ENCODE measurements at regions not wholly inside any gene's neighbourhood (a gene's known extent, or its start where the extent isn't known, plus 50 kb on each side); places are given as distances from the start of the nearest gene placed in this dataset.

DNA sequence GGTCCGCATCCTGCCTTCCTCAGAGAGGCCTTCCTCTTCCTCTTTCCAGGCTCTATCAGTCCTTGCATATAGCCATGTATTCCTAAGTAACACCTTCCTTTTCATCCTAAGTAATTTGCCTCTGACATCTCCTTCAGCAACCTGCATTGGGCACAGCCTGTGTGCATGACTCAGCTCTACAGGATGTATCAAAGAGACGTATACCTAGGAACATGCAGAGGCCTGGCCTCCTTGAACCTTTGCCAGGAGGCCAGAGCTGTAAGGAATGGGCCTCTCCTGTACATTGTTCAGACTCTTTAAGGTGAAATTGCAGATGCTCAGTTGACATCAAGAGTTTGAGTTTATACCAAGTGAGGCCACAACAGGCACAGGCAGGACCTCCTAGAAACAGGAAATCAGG is 76.0 kb upstream of the CELF4 start:
- DNase-seq (ENCODE audit: low read depth), result no peak

DNA sequence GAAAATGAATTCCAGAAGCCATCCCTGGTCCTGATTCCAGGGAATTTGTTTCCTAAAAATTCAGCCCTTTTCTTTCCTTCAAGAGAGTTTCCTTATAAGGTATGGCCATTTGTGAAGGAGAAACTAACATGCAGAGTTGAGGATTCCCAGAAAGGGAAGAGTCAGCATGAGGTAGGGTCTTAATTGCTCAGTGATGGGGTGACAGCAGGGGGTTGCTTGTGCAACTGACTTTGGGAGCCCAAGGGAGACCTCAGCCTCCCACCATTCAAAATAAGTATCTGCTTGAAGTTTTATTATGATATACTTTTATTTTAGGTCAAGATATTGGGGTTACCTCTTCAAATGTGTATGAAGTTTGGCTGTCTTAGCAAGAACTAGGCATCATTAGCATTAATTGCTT is 74.9 kb upstream of the CELF4 start:
- DNase-seq (ENCODE audit: low read depth), result no peak

DNA sequence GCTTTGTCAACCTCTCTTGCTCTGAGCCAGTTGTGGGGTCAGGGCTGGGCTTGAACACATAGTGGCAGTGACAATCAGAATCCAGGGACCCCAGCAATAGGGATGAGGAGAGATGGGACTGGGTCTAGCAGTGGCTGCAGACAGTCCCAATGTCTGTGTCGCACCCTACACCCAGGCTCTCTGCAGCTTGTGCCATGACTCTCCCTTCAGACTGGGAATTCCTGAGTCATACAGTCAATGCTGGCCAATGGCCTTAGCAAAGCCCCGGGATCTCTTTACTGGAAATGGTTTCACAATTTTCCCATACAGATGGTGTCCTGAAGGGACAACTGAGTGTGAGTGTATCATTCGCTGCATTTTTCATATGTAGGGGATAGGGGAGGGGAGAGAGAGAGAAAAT is 74.2 kb upstream of the CELF4 start:
- DNase-seq (ENCODE audit: low read depth), result no peak

DNA sequence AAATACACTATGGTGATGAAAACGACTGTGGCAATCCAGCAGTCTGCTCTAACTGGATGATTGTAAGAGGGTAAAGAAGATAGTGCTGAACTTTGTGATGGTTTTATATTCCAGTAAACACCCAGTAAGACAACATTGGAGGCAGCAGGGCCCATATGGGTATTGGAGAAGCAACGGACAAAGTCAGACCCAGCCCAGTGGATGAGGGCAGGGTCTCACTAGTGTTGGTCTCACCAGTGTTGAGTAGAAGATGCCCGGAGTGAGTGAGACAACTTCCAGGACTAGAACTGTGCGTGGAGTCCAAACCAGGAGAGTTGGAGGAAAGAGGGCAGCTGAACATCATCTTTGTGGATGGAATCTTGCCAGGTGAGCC is 71.9 kb upstream of the CELF4 start:
- no peak for DNase-seq (ENCODE audit: low read depth)

DNA sequence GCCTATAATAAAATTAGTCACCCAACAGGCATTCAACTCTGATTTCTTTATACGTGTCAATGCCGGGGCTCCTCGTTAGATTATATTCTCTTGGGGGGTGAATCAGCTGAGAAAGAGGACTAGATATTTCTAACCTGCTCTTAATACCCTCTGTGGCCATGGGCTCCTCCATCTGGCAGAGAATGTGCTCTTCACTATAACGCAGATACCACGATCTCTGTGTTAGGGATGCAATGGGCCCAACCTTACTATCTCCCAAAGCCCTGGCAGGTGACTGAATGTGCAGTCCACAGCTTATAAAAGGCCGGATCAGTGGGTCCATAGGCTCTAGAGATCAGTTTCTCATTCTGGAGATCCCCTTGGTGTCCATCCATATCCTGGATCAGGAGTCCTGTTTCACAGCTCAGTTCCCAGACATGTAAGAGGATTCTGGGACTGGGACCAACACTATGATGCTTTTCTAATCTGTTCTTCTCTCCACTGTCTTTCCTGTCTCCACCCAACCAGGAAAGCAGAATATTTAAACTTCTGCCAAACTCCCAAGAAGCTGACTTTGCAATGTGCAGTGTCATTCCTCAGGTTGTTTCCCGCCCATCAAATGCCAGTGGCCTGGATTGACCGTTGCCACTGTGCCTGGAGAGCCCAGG is 71.4 kb upstream of the CELF4 start:
- no peak for DNase-seq (ENCODE audit: low read depth)

DNA sequence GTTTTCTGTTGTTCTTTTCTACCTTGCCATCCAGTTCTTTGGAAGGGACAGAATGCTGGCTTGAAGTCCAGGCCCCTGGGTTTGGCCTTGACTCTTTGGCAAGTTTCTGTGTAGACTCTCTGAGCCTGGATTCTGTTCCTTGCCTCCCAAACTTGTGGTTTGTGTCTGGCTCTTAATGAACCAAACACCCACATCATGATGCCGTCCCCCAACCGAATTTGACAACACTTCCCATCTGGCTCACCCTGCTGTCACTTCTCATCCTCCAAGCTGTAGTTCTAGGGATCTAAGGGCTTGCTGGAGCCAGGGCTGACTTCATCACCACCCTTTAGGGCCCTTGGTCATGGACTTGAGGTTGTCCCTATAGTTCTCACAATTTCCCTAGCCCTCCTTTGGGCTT is 68.9 kb upstream of the CELF4 start:
- no peak for DNase-seq (ENCODE audit: low read depth)

DNA sequence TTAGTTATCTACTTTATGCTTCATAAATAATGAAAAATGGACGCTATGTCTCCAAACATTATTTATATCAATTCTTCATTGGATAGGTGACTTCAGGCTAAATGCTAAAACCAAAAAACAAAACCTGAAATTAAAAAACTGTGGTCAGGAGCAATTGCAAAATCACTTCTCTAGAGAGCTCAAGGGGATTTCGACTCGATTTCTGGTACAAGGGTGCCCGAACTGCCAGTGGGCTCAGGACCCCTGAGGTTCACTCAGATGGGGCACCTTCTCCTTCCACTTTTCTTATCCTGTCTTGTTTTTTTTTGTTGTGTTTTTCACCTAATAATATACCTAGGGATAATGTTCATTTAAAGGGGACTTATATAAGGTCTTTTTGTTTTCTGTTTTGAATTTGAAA is 65.8 kb upstream of the CELF4 start:
- no peak for DNase-seq (ENCODE audit: low read depth)

DNA sequence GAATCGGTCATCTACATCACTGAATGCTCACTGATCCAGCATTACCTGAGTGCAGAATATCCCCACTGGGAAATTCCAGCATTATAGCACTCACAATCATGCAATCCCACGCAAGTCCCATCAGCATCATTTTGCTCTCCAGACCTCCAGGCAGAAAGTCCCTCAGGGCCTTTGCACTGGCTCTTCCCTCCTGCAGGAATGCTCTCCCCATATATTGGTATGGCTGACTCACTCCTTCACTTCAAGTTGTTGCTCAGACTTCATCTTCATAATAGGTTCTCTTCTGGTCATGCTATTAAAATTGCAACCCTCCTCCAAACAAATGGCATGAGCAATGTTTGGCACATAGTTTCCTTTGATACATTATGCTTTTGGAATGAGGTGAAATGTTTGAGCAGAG is 64.7 kb upstream of the CELF4 start:
- no peak for DNase-seq (ENCODE audit: low read depth)

DNA sequence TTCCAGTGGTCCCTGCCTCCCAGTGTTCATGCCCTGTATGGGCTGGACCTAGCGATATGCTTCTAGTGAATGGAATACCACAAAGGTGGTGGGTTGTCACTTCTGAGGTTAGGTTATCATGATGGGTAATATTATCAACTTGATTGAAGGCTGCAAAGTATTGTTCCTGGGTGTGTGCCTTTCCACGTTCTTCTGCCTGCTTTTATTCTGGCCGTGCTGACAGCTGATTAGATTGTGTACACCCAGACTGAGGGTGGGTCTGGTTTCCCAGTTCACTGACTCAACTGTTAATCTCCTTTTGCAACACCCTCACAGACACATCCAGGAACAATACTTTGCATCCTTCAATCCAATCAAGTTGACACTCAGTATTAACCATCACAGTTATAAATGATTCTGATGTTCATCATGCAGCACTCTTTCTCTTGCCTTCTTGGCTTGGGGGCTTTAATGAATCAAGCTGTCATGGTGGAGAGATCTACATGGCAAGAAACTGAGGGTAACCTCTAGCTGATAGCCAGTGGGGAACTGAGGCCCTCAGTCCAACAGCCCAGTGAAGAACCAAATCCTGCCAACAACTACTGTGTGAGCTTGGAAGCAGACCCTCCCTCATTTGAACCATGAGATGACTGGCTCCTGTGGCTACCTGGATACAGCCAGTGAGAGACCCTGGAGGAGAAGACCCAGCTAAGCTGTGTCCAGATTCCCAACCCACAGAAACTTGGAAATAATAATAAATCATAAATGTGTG is 63.0 kb upstream of the CELF4 start:
- DNase-seq (ENCODE audit: low read depth), result no peak

DNA sequence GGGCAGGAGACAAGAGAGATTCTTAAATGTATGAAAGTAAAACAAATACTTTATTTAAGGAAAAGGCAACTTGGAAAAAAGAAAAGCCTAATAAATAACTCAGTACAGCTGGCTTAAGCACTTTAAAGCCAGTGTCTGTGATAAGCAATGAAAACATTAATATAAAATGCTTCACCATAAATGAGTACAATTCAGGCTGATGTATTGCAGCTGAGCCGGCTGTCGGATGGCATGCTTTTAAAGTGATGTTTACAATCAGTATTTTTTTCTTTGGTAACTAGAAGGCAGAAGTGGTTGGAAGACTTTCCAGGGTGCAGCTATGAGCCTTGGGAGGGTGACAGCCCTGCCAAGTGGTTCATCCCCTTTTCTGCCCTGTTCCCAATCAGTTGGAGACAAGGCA is 58.7 kb upstream of the CELF4 start:
- no peak for DNase-seq (ENCODE audit: low read depth)

DNA sequence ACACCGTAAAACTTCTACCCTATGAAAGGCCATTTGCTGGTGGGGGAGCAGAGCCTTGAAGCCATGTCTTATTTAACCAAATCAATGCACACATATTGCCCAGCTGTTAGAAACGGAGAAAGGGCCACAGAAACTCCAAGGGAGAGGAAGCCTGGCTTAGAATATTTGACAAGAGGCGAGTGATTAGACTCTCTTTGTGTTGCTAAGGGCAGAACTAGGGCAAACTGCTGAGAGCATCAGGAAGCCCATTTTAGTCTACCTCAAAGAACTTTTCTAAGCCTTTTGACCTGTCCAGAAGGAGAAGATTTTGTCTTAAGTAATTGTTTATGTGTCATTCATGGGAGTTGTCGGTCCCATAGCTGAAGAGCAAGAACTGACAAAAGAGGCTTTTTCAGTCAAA is 54.4 kb upstream of the CELF4 start:
- no peak for DNase-seq (ENCODE audit: low read depth)

DNA sequence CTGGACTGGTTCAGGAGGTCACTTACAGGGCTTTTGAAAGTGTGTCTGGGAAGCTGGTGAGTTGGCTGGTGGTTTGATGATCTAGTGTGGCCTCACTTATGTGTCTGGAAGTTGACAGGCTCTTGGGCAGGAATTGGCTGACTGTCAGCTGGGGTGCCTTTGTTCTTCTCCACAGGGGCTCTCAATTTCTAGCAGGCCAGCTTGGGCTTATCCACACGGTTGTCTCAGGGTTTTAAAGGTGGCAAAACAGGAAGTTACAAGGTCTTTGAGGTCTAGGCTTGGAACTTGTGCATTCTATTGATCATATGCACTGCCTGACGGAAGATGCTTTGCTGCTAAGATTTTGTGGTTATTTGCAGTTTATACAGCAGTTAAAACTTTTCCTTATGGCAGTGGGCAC is 52.0 kb upstream of the CELF4 start:
- DNase-seq (ENCODE audit: low read depth), result no peak

Data from activated T-helper 9 cell treated with anti-CD3 and anti-CD28 coated beads, Interleukin-2, amount 50 U/mL, for 16 hours (primary cell).